ENCODE measurements at regions not wholly inside any gene's neighbourhood (a gene's known extent, or its start where the extent isn't known, plus 50 kb on each side); places are given as distances from the start of the nearest gene placed in this dataset.

DNA sequence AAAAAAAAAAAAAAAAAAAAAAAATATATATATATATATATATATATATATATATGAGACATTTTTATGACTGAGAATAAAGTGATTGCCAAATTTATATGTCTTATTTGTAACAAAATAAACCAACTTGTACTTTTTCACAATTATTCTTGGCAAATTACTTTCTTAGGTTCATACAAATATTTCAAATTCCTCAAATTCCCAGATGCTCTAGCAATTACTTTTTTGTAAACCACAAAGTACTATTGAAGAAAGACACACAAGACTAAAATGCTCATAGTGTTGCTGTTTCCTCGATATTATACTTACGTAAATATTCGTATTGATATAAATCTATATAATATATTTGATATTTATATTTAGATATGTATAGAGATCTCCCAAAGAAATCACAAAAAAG is 390.0 kb downstream of the FAT4 start:
- DNase-seq = no peak

DNA sequence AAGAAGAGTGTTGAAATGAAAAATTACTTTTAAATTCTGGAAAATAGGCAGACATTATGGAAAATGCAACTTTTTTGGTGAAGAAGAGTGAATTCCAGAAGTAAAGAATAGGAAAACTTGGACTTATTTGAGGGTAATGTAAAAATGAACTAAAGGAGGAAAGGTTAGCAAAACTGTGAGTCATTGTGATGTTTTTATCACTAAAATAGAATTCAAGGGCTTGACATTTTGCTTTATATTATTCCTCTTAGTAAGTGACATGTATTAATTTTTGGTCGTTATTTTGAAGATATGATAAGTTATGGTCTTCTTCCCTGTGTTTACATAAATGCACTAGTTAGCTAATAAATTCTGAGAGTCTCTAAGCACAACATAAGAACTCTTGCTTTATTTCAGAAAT is 390.9 kb downstream of the FAT4 start:
- no peak for DNase-seq

DNA sequence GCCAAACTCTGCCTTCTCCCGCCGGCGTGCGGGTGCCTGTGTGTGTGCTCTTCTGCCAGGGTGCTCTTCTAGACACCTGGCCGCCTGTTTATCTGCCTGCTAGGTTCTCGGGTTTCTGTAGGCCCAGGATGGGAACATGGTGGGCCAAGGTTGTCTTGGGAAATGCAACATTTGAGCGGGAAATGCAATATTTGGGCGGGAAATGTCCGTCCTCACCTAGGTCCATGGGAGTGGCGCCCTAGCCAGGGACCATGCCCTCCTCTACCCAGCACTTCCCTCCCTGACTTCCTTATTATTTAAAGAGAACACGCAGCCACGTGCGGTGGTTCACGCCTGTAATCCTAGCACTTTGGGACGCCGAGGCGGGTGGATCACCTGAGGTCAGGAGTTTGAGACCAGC is 392.6 kb downstream of the FAT4 start:
- DNase-seq = no peak

DNA sequence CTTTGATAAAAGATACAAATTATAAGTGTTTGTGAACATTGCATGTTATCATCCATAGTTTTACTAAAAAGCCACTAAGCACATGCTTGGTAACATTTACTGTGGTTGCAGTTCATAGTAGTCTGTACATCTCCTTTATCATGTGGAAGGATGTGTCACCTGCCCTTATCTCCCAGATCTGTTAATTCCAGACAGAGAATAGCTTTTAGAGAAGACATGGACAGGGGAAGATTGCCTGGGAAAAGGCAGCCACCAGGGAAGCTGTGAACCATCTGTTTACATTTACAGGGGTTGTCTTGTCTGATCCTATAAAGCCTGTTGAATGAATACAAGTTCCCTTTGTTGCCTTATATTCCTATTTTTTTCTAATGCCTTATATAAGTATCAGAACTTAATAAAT is 396.0 kb downstream of the FAT4 start:
- DNase-seq = no peak

DNA sequence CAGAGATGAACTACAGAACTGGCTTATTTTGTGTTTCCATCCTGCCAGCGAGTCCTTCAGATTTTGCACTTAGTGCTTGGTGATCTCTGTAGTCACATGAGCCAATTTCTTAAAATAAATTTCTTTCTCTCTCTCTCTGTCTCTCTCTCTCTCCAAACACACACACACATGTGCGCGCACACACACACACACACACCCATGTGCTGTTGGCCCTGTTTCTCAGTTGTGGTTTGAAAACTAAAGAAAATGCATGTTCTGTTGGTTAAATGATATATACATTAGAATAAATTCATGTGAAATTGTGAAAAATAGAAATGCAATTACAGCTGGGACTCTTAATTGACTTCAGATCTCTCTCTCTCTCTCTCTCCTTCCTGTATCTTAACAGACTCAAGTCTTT is 399.3 kb downstream of the FAT4 start:
- DNase-seq = no peak

DNA sequence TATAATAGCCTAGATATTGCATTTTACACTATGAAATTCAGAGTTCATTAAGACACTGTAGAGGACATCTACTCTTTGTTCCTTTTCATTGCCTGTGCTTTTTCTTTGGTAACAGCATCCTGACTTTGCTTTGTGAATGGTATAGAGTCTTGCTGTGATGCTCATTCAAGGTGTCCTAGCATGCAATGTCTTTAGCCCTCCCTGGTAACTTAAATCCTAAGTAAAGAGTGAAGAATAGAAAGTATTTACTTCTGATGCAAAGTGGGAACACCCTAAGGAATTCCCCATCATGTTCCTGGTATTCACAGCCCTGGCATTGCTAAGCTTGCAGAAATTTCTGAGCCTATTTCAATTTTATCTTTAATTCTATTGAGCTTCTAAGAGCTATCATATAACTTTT is 400.1 kb downstream of the FAT4 start:
- no peak for DNase-seq

DNA sequence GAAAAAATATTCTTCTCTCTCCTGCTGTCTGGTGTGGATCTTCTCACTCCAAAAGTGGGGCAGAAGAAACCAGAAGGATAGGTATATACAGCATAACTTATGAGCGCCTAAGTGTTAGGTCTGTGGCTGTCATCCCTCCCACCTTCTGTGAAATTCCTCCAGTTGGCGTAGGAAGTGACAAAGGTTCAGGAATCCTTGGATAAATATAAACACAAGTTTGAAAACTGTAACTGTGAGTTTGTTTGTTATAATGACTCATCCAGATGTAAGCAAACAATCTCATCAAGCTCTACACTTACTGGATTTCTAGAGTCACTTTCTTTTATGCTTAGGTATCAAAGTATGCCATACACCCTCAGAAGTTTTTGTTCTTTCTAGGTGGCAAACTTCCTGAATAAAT is 405.2 kb downstream of the FAT4 start:
- no peak for DNase-seq

DNA sequence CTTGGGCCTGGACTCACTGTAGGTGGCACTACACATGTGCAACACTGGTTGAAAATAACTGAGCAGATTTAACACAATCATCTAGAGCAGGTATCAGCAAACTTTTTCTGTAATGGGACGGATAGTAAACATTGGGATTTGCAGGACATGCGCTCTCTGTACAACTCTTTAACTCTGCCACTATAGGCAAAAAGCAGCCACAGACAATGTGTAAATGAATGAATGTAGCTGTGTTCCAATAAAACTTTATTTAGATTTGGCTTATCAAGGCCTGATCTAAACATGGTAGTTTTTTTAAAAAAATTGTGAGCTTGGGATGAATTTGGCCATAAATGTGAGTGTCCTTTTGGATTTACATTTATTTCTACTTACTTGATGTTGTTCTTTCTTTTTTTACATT is 407.3 kb downstream of the FAT4 start:
- no peak for DNase-seq

DNA sequence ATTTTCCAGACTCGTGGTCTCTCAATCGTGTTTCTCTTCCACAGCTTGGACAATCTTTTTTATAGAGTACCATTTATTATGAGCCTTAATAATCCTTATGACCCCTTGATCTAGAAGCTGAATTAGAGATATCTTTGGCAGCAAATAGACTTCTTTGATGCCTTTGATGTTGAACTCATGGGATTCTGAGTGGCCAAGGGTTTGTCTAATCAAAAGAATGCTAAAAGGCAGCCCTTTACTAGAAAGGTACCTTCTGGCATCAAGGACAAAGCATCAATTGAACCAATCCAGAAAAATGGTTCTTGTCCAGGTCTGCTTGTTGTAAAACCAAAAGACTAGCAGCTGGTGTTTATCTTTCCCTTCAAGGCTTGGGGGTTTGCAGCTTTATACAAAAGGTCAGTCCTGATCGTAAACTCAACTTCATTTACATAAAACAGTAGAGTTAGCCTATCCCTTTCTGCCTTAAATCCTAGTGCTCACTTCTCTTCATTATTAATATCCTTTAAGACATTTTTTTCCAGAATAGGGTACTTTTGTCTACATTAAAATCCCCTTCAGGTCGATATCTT is 411.3 kb downstream of the FAT4 start:
- no peak for DNase-seq

DNA sequence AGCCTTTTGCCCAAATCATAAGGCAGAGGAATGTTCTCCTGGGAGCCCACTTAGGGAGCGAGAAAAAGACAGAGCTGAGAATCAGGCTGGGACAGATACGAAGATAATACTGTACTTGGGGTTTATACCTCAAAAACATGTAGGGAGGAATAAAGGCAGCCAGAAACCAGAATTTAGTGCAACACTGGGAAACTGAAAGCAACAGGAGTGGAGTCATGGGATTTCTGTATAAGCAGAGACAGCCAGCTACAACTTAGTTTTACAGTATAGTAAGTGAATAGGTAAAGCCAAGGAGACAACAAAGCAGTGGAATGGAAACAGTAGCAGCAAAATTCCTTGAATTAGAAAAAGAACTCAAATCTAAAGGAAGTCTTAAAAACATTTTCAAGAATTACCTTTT is 413.2 kb downstream of the FAT4 start:
- DNase-seq = no peak

DNA sequence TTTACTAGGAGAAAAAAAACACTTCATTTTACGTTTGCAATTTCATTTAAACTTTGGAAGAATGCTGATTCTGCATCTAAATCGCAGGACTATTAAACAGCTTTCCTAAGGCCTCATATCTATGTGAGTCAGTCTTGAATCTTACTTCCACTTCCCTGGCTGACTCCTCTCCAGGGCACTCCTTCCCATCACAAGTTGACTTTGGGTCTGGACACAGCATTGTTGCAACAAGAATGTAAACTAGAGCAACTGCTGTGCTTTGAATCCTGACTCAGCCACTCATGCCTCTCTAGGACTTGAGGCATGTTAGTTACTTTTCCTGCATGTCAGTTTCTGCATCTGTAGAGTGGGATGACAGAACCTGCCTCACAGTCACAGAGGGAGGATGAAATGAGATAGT is 413.8 kb downstream of the FAT4 start:
- DNase-seq = no peak

DNA sequence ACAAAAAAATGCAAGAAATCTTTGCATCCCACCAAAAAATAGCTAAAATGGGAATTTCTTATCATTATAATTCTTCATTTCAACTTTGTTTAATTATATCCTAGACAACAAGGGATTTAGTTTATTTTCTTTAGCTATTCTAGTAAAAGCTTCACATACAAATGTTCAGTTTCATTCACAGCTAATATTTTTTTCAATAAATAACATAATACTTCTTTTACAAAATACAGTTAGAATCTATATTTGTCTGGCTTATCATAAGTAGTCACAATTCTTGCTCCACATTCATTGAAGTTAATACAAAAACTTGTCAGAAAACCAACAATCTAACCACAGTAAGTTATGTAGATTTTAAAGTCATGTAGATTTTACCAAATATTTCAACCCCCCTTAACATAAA is 414.4 kb downstream of the FAT4 start:
- no peak for DNase-seq

DNA sequence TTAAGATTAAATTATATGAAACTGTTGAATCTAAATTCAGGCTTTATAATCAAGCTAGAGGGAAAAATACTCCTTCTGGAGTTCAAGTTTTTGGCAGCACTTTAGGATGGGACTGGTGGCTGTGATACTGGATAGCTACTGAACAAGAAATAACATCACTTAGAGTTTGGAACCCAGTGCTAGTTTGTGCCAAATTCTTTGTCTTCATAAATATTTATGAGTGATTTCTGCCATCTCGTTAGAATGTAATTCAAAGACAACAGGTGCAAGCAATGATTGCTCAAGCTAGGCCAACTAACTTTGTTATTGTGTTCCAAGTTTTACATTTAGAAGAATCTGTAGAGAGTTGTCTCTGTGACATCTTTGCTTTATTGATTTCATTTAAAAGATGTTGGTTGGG is 417.9 kb downstream of the FAT4 start:
- DNase-seq = no peak

DNA sequence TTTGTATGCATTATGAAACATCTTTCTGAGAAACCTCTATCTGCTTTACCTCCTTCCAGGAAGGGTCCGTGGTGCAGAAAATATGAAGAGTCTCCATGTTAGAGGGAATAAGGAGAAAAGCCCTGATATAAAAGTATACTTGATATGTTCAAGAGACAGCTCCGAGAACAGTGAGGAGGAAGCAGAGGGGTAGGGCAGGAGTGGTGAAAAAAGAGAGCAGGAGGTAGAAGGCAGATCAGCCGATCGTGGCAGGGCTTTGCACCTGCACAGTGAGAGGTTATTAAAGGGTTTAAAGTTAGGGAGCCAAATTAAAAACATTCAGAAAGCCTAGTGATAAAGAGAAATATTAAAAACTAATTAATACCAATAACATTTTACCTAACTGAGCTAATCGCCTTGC is 419.7 kb downstream of the FAT4 start:
- DNase-seq = no peak

DNA sequence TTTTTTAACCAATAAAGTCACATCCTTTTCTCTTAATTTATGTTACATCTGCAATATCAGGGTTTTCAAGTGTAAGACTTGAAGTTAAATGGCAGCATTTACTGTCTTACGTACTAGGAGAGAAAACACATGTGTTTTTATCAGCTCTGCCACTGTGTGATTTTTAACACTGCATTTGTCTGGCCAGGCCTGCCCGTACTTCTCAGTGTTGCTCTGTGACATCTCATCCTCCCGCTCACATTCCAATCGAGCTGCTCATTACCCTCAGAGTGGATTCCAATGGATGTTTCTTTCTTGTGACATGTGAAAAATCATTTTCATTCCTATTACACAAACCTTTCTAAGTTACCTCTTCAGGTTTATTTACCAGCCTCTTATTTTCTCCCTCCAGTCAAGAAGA is 420.3 kb downstream of the FAT4 start:
- DNase-seq = no peak

DNA sequence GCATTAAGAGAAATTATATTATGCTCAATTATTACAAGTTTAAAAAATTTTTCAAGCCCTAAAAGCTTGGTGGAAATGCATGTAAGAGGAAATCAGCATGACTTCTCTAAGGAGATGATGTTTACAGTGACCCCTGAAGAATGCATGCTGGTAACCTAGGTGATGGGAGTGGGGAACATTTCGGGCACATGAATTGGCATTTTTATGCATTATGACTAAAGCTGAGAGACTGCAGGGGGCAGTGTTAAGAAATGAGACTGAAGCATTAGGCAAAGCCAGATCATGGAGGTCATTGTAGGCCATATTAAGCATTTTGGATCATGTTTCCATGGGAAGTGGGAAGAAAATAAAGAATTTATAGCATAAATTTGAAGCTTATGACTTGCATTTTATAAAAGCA is 421.3 kb downstream of the FAT4 start:
- no peak for DNase-seq

DNA sequence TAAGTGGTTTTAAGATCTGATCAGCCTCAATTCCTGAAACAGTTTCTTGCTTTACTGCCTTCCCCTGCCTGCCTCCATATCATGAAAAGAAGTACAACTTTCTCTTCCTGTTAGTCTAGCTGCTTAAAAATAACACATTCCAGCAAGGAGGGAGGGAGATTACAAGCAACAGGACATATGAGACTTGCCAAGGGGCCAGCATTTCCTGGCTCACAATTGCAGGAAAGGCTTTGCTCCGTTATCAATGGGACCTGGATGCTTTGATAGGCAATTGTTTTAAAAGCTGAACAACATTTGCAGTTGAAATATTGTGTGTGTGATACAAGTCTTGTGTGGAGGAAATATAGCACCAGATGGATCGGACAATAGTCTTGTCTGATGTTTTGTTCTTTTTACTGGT is 425.0 kb downstream of the FAT4 start:
- DNase-seq = no peak

DNA sequence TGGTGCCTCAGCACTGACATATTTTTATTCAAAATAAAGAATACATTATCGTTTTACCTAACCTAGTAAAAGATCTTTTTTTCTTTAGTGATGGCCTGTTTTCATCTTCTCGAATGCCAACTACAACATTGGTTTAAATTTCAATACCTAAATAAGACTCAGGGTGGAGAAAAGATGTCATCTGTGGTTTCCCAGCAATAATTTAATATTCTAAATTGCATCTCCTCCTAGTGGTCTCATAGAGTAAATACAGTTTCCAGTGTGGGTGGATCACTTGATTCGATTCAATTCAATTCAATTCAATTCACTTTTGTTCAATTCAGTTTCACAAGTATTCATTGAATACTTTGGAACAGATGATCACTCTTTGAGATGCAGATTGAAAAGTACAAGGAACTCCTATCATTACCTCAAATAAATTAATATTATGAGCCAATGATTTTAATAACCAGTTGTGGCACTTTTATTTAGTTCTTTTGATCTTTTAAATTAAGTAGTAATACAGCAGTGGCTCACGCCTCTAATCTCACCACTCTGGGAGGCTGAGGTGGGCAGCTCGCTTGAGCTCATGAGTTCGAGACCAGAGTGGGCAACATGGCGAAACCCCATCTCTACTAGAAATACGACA is 427.2 kb downstream of the FAT4 start:
- peak; percentile 61 to 63 for DNase-seq

DNA sequence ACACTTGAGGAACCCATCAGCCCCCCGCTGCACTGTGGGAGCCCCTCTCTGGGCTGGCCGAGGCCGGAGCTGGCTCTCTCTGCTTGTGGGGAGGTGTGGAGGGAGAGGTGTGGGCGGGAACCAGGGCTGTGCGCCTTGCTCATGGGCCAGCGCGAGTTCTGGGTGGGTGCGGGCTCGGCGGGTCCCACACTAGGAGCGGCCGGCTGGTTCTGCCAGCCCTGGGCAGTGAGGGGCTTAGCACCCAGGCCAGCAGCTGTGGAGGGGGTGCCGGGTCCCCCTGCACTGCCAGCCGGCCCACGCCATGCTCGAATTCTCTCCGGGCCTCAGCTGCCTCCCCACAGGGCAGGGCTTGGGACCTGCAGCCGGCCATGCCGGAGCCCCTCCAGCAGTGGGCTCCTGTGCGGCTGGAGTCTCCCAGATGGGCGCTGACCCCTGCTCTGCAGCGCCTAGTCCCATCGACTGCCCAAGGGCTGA is 430.2 kb downstream of the FAT4 start:
- no peak for DNase-seq

DNA sequence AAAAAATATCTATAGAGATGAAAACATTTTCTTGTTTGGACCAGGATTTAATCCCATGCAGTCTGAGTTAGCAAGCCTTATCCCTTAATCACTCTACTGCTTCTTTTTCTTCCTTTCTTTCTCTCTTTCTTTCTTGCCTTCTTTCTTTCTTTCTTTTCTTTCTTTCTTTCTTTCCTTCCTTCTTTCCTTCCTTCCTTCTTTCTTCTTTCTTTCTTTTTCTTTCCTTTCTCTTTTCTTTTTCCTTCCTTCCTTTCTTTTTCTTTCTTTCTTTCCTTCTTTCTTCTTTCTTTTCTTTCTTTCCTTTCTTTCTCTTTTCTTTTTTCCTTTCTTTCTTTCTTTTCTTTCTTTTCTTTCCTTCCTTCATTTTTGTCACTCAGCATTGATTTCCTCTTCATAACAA is 434.6 kb downstream of the FAT4 start:
- no peak for DNase-seq

DNA sequence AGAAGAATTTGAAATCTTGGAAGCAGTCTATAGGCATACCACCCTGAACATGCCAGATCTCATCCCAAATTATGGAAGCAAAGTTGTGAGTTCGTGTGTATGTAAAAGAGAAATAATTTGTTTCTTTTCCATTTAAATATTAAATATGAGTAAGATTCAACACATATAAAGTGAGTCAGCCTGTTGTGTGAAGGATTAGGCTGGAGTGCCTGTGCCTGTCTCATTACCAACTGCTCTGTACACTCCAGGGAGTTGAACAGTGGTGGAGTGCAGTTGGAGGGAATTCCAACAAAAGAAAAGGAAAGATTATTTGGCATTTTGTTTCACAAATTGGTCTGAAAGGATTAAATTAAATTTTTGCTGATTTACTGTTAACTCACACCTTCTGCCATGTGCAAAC is 435.6 kb downstream of the FAT4 start:
- DNase-seq = no peak

DNA sequence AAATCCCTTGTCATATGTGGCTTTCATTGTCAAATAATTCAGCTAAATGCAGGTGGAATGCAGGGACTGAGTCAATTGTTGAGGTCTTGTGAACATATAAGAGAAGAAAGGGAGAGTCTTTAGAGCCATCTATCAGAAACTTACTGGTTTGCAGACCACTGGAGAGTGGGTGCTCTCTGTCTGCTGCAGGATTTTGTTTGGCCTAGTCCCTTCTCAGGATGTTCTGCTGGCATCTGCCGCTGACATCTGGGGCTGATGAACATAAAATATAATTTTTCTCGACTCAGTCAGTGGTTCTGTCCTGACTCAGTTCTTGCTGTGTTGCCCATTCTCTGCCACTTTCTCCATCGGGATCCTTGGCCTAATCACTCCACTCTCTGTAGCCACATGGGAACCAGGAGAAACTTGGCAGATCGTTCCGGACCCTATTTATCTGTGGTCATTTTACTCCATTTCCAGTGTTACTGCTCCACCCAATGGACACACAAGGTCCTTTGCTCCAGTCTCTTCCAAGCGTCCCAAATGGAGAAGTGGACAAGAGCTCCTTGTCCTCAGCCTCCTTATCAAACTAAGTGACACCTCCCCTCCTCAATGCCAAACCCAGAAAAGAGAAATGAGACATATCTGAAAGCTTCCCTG is 436.2 kb downstream of the FAT4 start:
- DNase-seq = no peak

DNA sequence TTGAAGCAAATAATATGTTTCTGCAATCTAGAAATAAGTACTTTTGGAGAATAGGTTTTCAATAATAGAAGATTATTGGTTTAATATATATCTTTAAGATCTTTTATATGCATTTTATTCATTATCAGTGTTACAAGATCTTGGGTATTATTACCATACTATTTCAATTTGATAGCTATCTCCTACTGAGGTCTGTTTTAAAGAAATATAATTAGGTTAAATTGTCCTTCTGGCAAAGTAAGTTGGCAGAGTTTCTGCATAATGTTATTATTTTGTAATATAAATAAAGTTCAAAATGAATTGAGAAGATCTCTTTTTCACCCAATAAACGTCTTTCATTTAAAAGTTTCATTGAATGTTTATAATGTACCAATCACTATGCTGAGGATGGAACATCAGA is 443.7 kb downstream of the FAT4 start:
- no peak for DNase-seq

DNA sequence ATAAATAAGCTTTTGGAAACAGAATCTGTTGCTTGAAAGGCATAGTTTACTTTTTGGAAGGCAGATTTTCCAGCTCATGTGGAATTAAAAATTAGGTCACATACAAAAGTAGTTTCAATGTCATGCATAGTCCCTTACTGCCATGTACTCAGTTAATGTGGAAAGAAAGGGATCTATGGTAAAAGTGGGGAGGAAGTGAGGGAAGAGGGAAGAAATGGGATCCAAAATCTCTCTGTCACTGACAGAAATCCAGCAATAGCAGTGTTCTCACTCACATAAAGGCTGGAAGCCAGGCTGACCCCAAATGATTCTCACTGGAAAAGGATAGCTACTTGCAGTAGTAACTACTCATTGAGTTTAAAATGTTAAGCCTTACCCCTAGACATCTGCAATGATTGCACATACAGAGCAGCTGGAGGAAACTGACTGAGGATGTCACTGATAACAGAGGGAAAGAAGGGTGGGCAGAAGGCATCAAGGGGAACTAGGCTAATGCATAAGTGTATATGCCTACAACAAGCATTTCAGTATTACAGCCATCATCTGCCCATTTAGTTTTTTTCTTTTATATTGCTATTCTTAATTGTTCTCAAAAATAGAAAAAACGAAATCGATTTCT is 445.6 kb downstream of the FAT4 start:
- DNase-seq = no peak

All from Kasumi-1 (cell line).